ENCODE measurements at regions not wholly inside any gene's neighbourhood (a gene's known extent, or its start where the extent isn't known, plus 50 kb on each side); places are given as distances from the start of the nearest gene placed in this dataset.

GRCh38 chr3:180420016-180420415 is 181.9 kb upstream of the TTC14 start:
- no peaks in the 10 kb centered on the region for H3K79me2 ChIP-seq (ENCODE audit: control insufficient read depth, insufficient read depth, low read length)
- H3K27me3 ChIP-seq (ENCODE audit: control insufficient read depth, insufficient read depth, low read length) = no peaks in the 10 kb centered on the region
- no peak overlapping the region for H3K9ac ChIP-seq (ENCODE audit: insufficient read depth, low read length)
- no peak for TF ChIP-seq EZH2 (IDR thresholded peaks at IDR 0.05; ENCODE audit: low read length, missing control alignments)
- TF ChIP-seq CTCF (conservative IDR thresholded peaks at IDR 0.05 in 1 of 2, IDR thresholded peaks at IDR 0.05 in 1 of 2; ENCODE audit: low read depth in 1 of 2, low read length in 2 of 2) = no peak
- H3K4me1 ChIP-seq (ENCODE audit: control insufficient read depth, extremely low read depth, insufficient read depth, low read length) = no peaks in the 10 kb centered on the region
- H3K9me3 ChIP-seq (ENCODE audit: control insufficient read depth, insufficient read depth, low read depth, low read length) = no peaks in the 10 kb centered on the region
- H3K36me3 ChIP-seq (ENCODE audit: control insufficient read depth, insufficient read depth, low read length) = no peaks in the 10 kb centered on the region
- H4K20me1 ChIP-seq (ENCODE audit: control insufficient read depth, extremely low read depth, insufficient read depth, low read length) = no peaks in the 10 kb centered on the region
- H3K4me3 ChIP-seq (replicated peaks in 1 of 4; ENCODE audit: control extremely low read depth in 1 of 4, insufficient read depth in 1 of 4, low read depth in 3 of 4, low read length in 4 of 4) = no peak overlapping the region
- no peak overlapping the region for H2AFZ ChIP-seq (ENCODE audit: low read length)
- no peak for DNase-seq (ENCODE audit: low read depth in 2 of 2)
- no peak overlapping the region for H3K27ac ChIP-seq (ENCODE audit: insufficient read depth, low read length)
- no peak overlapping the region for H3K4me2 ChIP-seq (ENCODE audit: extremely low read depth, insufficient read depth, low read length)

DNA sequence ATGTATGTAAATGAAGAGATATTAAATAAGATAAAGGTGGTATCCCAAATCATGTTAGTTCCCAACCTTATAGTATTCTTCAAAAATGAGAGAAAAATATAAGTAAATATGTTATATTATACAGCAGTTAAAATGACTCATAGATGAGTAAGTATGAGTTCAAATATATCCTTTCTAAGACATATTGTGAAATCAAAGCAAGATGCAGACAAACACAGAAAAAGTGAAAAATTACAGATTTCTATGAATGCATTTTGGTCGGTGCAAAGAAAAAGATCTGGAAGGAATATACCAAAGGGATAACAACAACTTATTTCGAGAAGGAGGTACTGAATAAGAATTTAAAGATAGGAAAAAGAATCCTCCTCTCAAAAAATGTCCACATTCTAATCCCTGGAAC is 181.2 kb upstream of the TTC14 start:
- Histone ChIP-seq H3K4me1 (ENCODE audit: control insufficient read depth, extremely low read depth, insufficient read depth, low read length) (no peaks in the 10 kb centered on the region), H4K20me1 (ENCODE audit: control insufficient read depth, extremely low read depth, insufficient read depth, low read length) (no peaks in the 10 kb centered on the region), H3K9ac (ENCODE audit: insufficient read depth, low read length) (no peak overlapping the region), H3K9me3 (ENCODE audit: control insufficient read depth, insufficient read depth, low read depth, low read length) (no peaks in the 10 kb centered on the region), H3K79me2 (ENCODE audit: control insufficient read depth, insufficient read depth, low read length) (no peaks in the 10 kb centered on the region), H3K27me3 (ENCODE audit: control insufficient read depth, insufficient read depth, low read length) (no peaks in the 10 kb centered on the region), H3K36me3 (ENCODE audit: control insufficient read depth, insufficient read depth, low read length) (no peaks in the 10 kb centered on the region), H3K4me3 (replicated peaks in 1 of 4; ENCODE audit: control extremely low read depth in 1 of 4, insufficient read depth in 1 of 4, low read depth in 3 of 4, low read length in 4 of 4) (no peak overlapping the region), H3K4me2 (ENCODE audit: extremely low read depth, insufficient read depth, low read length) (no peak overlapping the region), H3K27ac (ENCODE audit: insufficient read depth, low read length) (no peak overlapping the region), H2AFZ (ENCODE audit: low read length) (no peak overlapping the region)
- TF ChIP-seq EZH2 (IDR thresholded peaks at IDR 0.05; ENCODE audit: low read length, missing control alignments) (no peak), CTCF (conservative IDR thresholded peaks at IDR 0.05 in 1 of 2, IDR thresholded peaks at IDR 0.05 in 1 of 2; ENCODE audit: low read depth in 1 of 2, low read length in 2 of 2) (no peak)
- DNase-seq (ENCODE audit: low read depth in 2 of 2) = peak in 1 of 2 donors; percentile 19

GRCh38 chr3:180421221-180421620 is 180.7 kb upstream of the TTC14 start:
- Histone ChIP-seq H3K9ac (ENCODE audit: insufficient read depth, low read length) (no peak overlapping the region), H3K27ac (ENCODE audit: insufficient read depth, low read length) (no peak overlapping the region), H3K4me3 (replicated peaks in 1 of 4; ENCODE audit: control extremely low read depth in 1 of 4, insufficient read depth in 1 of 4, low read depth in 3 of 4, low read length in 4 of 4) (no peak overlapping the region), H3K79me2 (ENCODE audit: control insufficient read depth, insufficient read depth, low read length) (no peaks in the 10 kb centered on the region), H2AFZ (ENCODE audit: low read length) (no peak overlapping the region), H4K20me1 (ENCODE audit: control insufficient read depth, extremely low read depth, insufficient read depth, low read length) (no peaks in the 10 kb centered on the region), H3K4me1 (ENCODE audit: control insufficient read depth, extremely low read depth, insufficient read depth, low read length) (no peaks in the 10 kb centered on the region), H3K4me2 (ENCODE audit: extremely low read depth, insufficient read depth, low read length) (no peak overlapping the region), H3K9me3 (ENCODE audit: control insufficient read depth, insufficient read depth, low read depth, low read length) (no peaks in the 10 kb centered on the region), H3K27me3 (ENCODE audit: control insufficient read depth, insufficient read depth, low read length) (no peaks in the 10 kb centered on the region), H3K36me3 (ENCODE audit: control insufficient read depth, insufficient read depth, low read length) (no peaks in the 10 kb centered on the region)
- no peak for DNase-seq (ENCODE audit: low read depth in 2 of 2)
- no peak for TF ChIP-seq EZH2 (IDR thresholded peaks at IDR 0.05; ENCODE audit: low read length, missing control alignments)
- no peak for TF ChIP-seq CTCF (conservative IDR thresholded peaks at IDR 0.05 in 1 of 2, IDR thresholded peaks at IDR 0.05 in 1 of 2; ENCODE audit: low read depth in 1 of 2, low read length in 2 of 2)

All from fibroblast of lung (primary cell).